ENCODE measurements at regions not wholly inside any gene's neighbourhood (a gene's known extent, or its start where the extent isn't known, plus 50 kb on each side); places are given as distances from the start of the nearest gene placed in this dataset.
A peak's percentile ranks its signal among the peaks of the same experiment; 100 is the strongest.

GRCh38 chr11:113579292-113579940 is 104.2 kb upstream of the DRD2 start:
- no peak for DNase-seq

GRCh38 chr11:113578715-113579250 is 103.6 kb upstream of the DRD2 start:
- DNase-seq = no peak

- no peak for DNase-seq
Observed at GRCh38 chr11:113578033-113578380, 102.8 kb upstream of the DRD2 start.

GRCh38 chr11:113577356-113578032 is 102.3 kb upstream of the DRD2 start:
- DNase-seq = peak; percentile 53

- no peak for DNase-seq
Observed at GRCh38 chr11:113574586-113574985, 99.4 kb upstream of the DRD2 start.

GRCh38 chr11:113574171-113574570 is 99.0 kb upstream of the DRD2 start:
- no peak for DNase-seq

- no peak for DNase-seq
Observed at GRCh38 chr11:113572136-113572735, 97.0 kb upstream of the DRD2 start.

- DNase-seq = no peak
Observed at GRCh38 chr11:113571531-113571930, 96.3 kb upstream of the DRD2 start.

- DNase-seq = no peak
Observed at GRCh38 chr11:113570906-113571305, 95.7 kb upstream of the DRD2 start.

GRCh38 chr11:113569391-113569790 is 94.2 kb upstream of the DRD2 start:
- no peak for DNase-seq

GRCh38 chr11:113568566-113568965 is 93.4 kb upstream of the DRD2 start:
- DNase-seq = peak; percentile 47

GRCh38 chr11:113567867-113568544 is 92.8 kb upstream of the DRD2 start:
- DNase-seq = peak; percentile 33

- no peak for DNase-seq
Observed at GRCh38 chr11:113567097-113567496, 91.9 kb upstream of the DRD2 start.

GRCh38 chr11:113564527-113565130 is 89.4 kb upstream of the DRD2 start:
- DNase-seq = no peak

- no peak for DNase-seq
Observed at GRCh38 chr11:113563766-113564526, 88.7 kb upstream of the DRD2 start.

GRCh38 chr11:113562981-113563461 is 87.8 kb upstream of the DRD2 start:
- peak; percentile 31 for DNase-seq

- no peak for DNase-seq
Observed at GRCh38 chr11:113562576-113562975, 87.4 kb upstream of the DRD2 start.

- no peak for DNase-seq
Observed at GRCh38 chr11:113557926-113558325, 82.7 kb upstream of the DRD2 start.

GRCh38 chr11:113556036-113556435 is 80.8 kb upstream of the DRD2 start:
- no peak for DNase-seq

GRCh38 chr11:113555071-113555619 is 79.9 kb upstream of the DRD2 start:
- DNase-seq = no peak

GRCh38 chr11:113554526-113554925 is 79.3 kb upstream of the DRD2 start:
- DNase-seq = no peak

- DNase-seq = no peak
Observed at GRCh38 chr11:113553915-113554314, 78.7 kb upstream of the DRD2 start.

Measured in DMS53 (cell line).